ENCODE measurements at regions not wholly inside any gene's neighbourhood (a gene's known extent, or its start where the extent isn't known, plus 50 kb on each side); places are given as distances from the start of the nearest gene placed in this dataset.

GRCh38 chr18:73691118-73691517, 456.5 kb downstream of the FBXO15 start:
- Histone ChIP-seq H3K4me3 (no peak overlapping the region), H3K36me3 (ENCODE audit: insufficient read depth) (no peaks in the 10 kb centered on the region), H3K4me2 (no peak overlapping the region), H3K79me2 (replicated peaks; ENCODE audit: insufficient read depth) (no peaks in the 10 kb centered on the region), H3K4me1 (ENCODE audit: insufficient read depth) (peaks cover 13% of the 10 kb centered on the region; the same call in 1 of the 2 replicates), H3K27me3 (ENCODE audit: insufficient read depth) (no peaks in the 10 kb centered on the region), H4K20me1 (replicated peaks; ENCODE audit: insufficient read depth) (no peaks in the 10 kb centered on the region), H3K27ac (ENCODE audit: low read depth) (no peak overlapping the region), H3K9me2 (ENCODE audit: insufficient read depth) (no peaks in the 10 kb centered on the region), H2AFZ (no peak overlapping the region), H3F3A (replicated peaks; ENCODE audit: low read depth) (no peaks in the 10 kb centered on the region)
- Mint-ChIP-seq H3K36me3 (ENCODE audit: low read depth) (peaks cover 5% of the 10 kb centered on the region; the same call in 1 of the 3 replicates), H3K9me3 (no peaks in the 10 kb centered on the region; the same call in 1 of the 3 replicates), H3K4me1 (peaks cover 16% of the 10 kb centered on the region), H3K4me3 (no peak overlapping the region), H3K27me3 (ENCODE audit: insufficient read depth, low read depth, poor library complexity) (no peaks in the 10 kb centered on the region), H3K27ac (no peak overlapping the region)
- TF ChIP-seq EZH2phosphoT487 (IDR thresholded peaks at IDR 0.05; ENCODE audit: unreplicated experiment), result no peak
- no peak for TF ChIP-seq REST (IDR thresholded peaks at IDR 0.05; ENCODE audit: unreplicated experiment)
- no peak for TF ChIP-seq CTCF (conservative IDR thresholded peaks at IDR 0.05; ENCODE audit: low read depth in 2 of 2)
- TF ChIP-seq STAT1 (IDR thresholded peaks at IDR 0.05; ENCODE audit: unreplicated experiment), result no peak
- TF ChIP-seq EZH2 (IDR thresholded peaks at IDR 0.05; ENCODE audit: low read depth, unreplicated experiment), result no peak
- no peak for TF ChIP-seq ETS1 (IDR thresholded peaks at IDR 0.05)
- no peak for TF ChIP-seq ZNF114 (CRISPR knock-in tag; IDR thresholded peaks at IDR 0.05)
- ATAC-seq (no peak), DNase-seq (ENCODE audit: low spot score) (no peak)

- Histone ChIP-seq H3K27me3 (ENCODE audit: insufficient read depth) (no peaks in the 10 kb centered on the region), H3K4me3 (no peak overlapping the region), H3K79me2 (replicated peaks; ENCODE audit: insufficient read depth) (no peaks in the 10 kb centered on the region), H3K36me3 (ENCODE audit: insufficient read depth) (no peaks in the 10 kb centered on the region), H3F3A (replicated peaks; ENCODE audit: low read depth) (no peaks in the 10 kb centered on the region), H2AFZ (0 out of 2 replicates have a peak overlapping the region, but pooled peaks have one; percentile 14), H3K27ac (ENCODE audit: low read depth) (no peak overlapping the region), H3K4me1 (ENCODE audit: insufficient read depth) (peaks cover 13% of the 10 kb centered on the region; the same call in 1 of the 2 replicates), H3K9me2 (ENCODE audit: insufficient read depth) (no peaks in the 10 kb centered on the region), H3K4me2 (peak overlapping the region; percentile 33; the same call in 1 of the 2 replicates), H4K20me1 (replicated peaks; ENCODE audit: insufficient read depth) (no peaks in the 10 kb centered on the region)
- peaks cover 16% of the 10 kb centered on the region for H3K4me1 Mint-ChIP-seq
- no peak overlapping the region for H3K4me3 Mint-ChIP-seq
- ATAC-seq (peak; percentile 72), DNase-seq (ENCODE audit: low spot score) (peak; percentile 21)
- H3K27me3 Mint-ChIP-seq (ENCODE audit: insufficient read depth, low read depth, poor library complexity), result no peaks in the 10 kb centered on the region
- peaks cover 5% of the 10 kb centered on the region; the same call in 1 of the 3 replicates for H3K36me3 Mint-ChIP-seq (ENCODE audit: low read depth)
- 0 out of 2 replicates have a peak overlapping the region, but pooled peaks have one; percentile 11 for H3K27ac Mint-ChIP-seq
- no peaks in the 10 kb centered on the region; the same call in 1 of the 3 replicates for H3K9me3 Mint-ChIP-seq
- TF ChIP-seq JUNB (IDR thresholded peaks at IDR 0.05; ENCODE audit: unreplicated experiment), result no peak
- TF ChIP-seq ZNF114 (CRISPR knock-in tag; IDR thresholded peaks at IDR 0.05), result no peak
- no peak for TF ChIP-seq CTCF (conservative IDR thresholded peaks at IDR 0.05; ENCODE audit: low read depth in 2 of 2)
- no peak for TF ChIP-seq ETS1 (IDR thresholded peaks at IDR 0.05)
- TF ChIP-seq EZH2phosphoT487 (IDR thresholded peaks at IDR 0.05; ENCODE audit: unreplicated experiment), result no peak
- TF ChIP-seq POLR2AphosphoS5 (IDR thresholded peaks at IDR 0.05; ENCODE audit: low read depth), result no peak
- no peak for TF ChIP-seq STAT1 (IDR thresholded peaks at IDR 0.05; ENCODE audit: unreplicated experiment)
- TF ChIP-seq EZH2 (IDR thresholded peaks at IDR 0.05; ENCODE audit: low read depth, unreplicated experiment), result no peak
- no peak for TF ChIP-seq CREB1 (CRISPR knock-in tag; IDR thresholded peaks at IDR 0.05; ENCODE audit: low read depth)
Measured at GRCh38 chr18:73690222-73690621, 457.4 kb downstream of the FBXO15 start.

Measured in GM23338 (cell line).